Keratinocyte (primary cell): ENCODE measurements at regions not wholly inside any gene's neighbourhood (a gene's known extent, or its start where the extent isn't known, plus 50 kb on each side); places are given as distances from the start of the nearest gene placed in this dataset.

Experiments used
- DNase-seq: peaks from one replicate; pipeline ENCODE4 v3.0.0-alpha.2; 2011; ENCODE audit warnings: low read depth, missing footprints, low spot score
- FAIRE-seq: peaks from 2 replicates; lab custom pipeline; 2011; peaks lifted over from hg19 to GRCh38; lab: Jason Lieb, UNC
- H2AFZ ChIP-seq: 2 replicates; pipeline ENCODE4 v1.6.0; 2012; ENCODE audit warnings: low read length, control low read depth, inconsistent platforms; ENCODE audit not compliant: control insufficient read depth
- H3K27ac ChIP-seq: 2 replicates; pipeline ENCODE4 v1.5.1; 2011; ENCODE audit warnings: low read length; ENCODE audit not compliant: control insufficient read depth, insufficient read depth
- H3K27me3 ChIP-seq: 3 replicates; pipeline ENCODE4 v1.6.0; 2011; ENCODE audit warnings: low read length; ENCODE audit not compliant: control insufficient read depth, insufficient read depth; ENCODE audit errors: extremely low read depth
- H3K36me3 ChIP-seq, 2 experiments: 2 replicates in 1 of 2; 3 replicates in 1 of 2; pipeline ENCODE4 v1.5.1; 2011; ENCODE audit warnings: low read length in 2 of 2, mild to moderate bottlenecking in 1 of 2; ENCODE audit not compliant: control insufficient read depth in 2 of 2, insufficient read depth in 2 of 2; ENCODE audit errors: extremely low read depth in 1 of 2
- H3K4me1 ChIP-seq: 3 replicates; pipeline ENCODE4 v1.5.1; 2011; ENCODE audit warnings: low read length; ENCODE audit not compliant: control insufficient read depth, insufficient read depth; ENCODE audit errors: extremely low read depth
- H3K4me2 ChIP-seq: 3 replicates; pipeline ENCODE4 v1.6.0; 2011; ENCODE audit warnings: low read depth, low read length; ENCODE audit not compliant: control insufficient read depth, insufficient read depth; ENCODE audit errors: extremely low read depth
- H3K4me3 ChIP-seq, 3 experiments: fragments of 200-600 bp in 1 of 3; sonication (generic) in 1 of 3; 2 replicates in 2 of 3; 3 replicates in 1 of 3; pipeline ENCODE4 v1.5.1; 2011 to 2016; ENCODE audit warnings: low read length in 3 of 3, mild to moderate bottlenecking in 3 of 3, control low read depth in 2 of 3, inconsistent platforms in 1 of 3, low read depth in 1 of 3, mixed read lengths in 1 of 3, mixed run types in 1 of 3, moderate library complexity in 1 of 3; ENCODE audit not compliant: control insufficient read depth in 2 of 3, insufficient read depth in 2 of 3; ENCODE audit errors: extremely low read depth in 1 of 3
- H3K79me2 ChIP-seq: 2 replicates; pipeline ENCODE4 v1.6.0; 2012; ENCODE audit warnings: low read length; ENCODE audit not compliant: control insufficient read depth, insufficient read depth
- H3K9ac ChIP-seq: 3 replicates; pipeline ENCODE4 v1.6.0; 2011; ENCODE audit warnings: low read length; ENCODE audit not compliant: control insufficient read depth, insufficient read depth; ENCODE audit errors: extremely low read depth
- H3K9me1 ChIP-seq: 3 replicates; pipeline ENCODE4 v1.6.0; 2011; ENCODE audit warnings: low read length; ENCODE audit not compliant: control insufficient read depth, insufficient read depth; ENCODE audit errors: extremely low read depth
- H3K9me3 ChIP-seq: 2 replicates; pipeline ENCODE4 v1.5.1; 2012; ENCODE audit warnings: low read depth, low read length; ENCODE audit not compliant: control insufficient read depth
- H4K20me1 ChIP-seq: 3 replicates; pipeline ENCODE4 v1.6.0; 2011; ENCODE audit warnings: low read length; ENCODE audit not compliant: control insufficient read depth, insufficient read depth; ENCODE audit errors: extremely low read depth
- CTCF ChIP-seq, 3 experiments: IDR thresholded peaks in 1 of 3; conservative IDR thresholded peaks in 1 of 3; optimal IDR thresholded peaks in 1 of 3; 2 replicates in 2 of 3; 3 replicates in 1 of 3; pipeline versions ENCODE3 to v1.5.1; 2011; ENCODE audit warnings: low read length in 3 of 3, mild to moderate bottlenecking in 3 of 3, moderate library complexity in 2 of 3, control low read depth in 1 of 3, inconsistent platforms in 1 of 3; ENCODE audit not compliant: insufficient read depth in 2 of 3; ENCODE audit errors: extremely low read depth in 1 of 3
- EZH2 ChIP-seq: IDR thresholded peaks from one replicate; pipeline ENCODE4 v1.6.1; 2012; ENCODE audit warnings: inconsistent platforms, mild to moderate bottlenecking, low read length, moderate library complexity
- dilution Hi-C: fragments of 300-500 bp; cut with MboI; formaldehyde crosslinking; loops from one replicate; pipeline ENCODE4 v1.7.0; 2020; ENCODE audit warnings: low sequenced_read_pairs; ENCODE audit not compliant: extremely low pct_ligation_motif_present

- Histone ChIP-seq H3K4me3 (no peak overlapping the region), H2AFZ (no peak overlapping the region), H3K9me3 (no peaks in the 10 kb centered on the region), H3K4me2 (no peak overlapping the region), H3K79me2 (no peaks in the 10 kb centered on the region), H3K27me3 (no peaks in the 10 kb centered on the region), H3K36me3 (no peaks in the 10 kb centered on the region), H4K20me1 (no peaks in the 10 kb centered on the region), H3K27ac (no peak overlapping the region), H3K9me1 (no peaks in the 10 kb centered on the region), H3K9ac (no peak overlapping the region), H3K4me1 (no peaks in the 10 kb centered on the region)
- DNase-seq: no peak
- dilution Hi-C loops: no loop called here
- no peak for FAIRE-seq
- TF ChIP-seq CTCF (optimal IDR thresholded peaks at IDR 0.05 in 1 of 3, IDR thresholded peaks at IDR 0.05 in 1 of 3, conservative IDR thresholded peaks at IDR 0.05 in 1 of 3; ENCODE audit: extremely low read depth in 1 of 3, insufficient read depth in 2 of 3, low read length in 3 of 3) (peak in 2 of 3 experiments; percentile 25 to 53), EZH2 (no peak)
Measured at GRCh38 chr11:126115816-126116331, 53.2 kb upstream of the CDON start.

GRCh38 chr11:126115127-126115495, 52.4 kb upstream of the CDON start:
- no peak for FAIRE-seq

GRCh38 chr11:126114486-126115126, 51.9 kb upstream of the CDON start:
- no peak overlapping the region for H3K4me2 ChIP-seq
- dilution Hi-C loops: no loop called here

More at GRCh38 chr11:126115127-126115495, 52.4 kb upstream of the CDON start:
- H3K9ac ChIP-seq: no peak overlapping the region
- H3K4me2 ChIP-seq: no peak overlapping the region
- no peaks in the 10 kb centered on the region for H3K4me1 ChIP-seq
- TF ChIP-seq EZH2: no peak
- no peak overlapping the region for H2AFZ ChIP-seq
- no peaks in the 10 kb centered on the region for H3K27me3 ChIP-seq
- no peak overlapping the region for H3K27ac ChIP-seq
- no peak overlapping the region for H3K4me3 ChIP-seq
- no peaks in the 10 kb centered on the region for H3K9me3 ChIP-seq
- H4K20me1 ChIP-seq: no peaks in the 10 kb centered on the region
- H3K79me2 ChIP-seq: no peaks in the 10 kb centered on the region
- no peaks in the 10 kb centered on the region for H3K9me1 ChIP-seq
- dilution Hi-C loops: no loop called here
- no peaks in the 10 kb centered on the region for H3K36me3 ChIP-seq
- no peak for DNase-seq

More at GRCh38 chr11:126114486-126115126, 51.9 kb upstream of the CDON start:
- no peaks in the 10 kb centered on the region for H3K9me1 ChIP-seq
- H3K4me1 ChIP-seq: no peaks in the 10 kb centered on the region
- H3K36me3 ChIP-seq: no peaks in the 10 kb centered on the region
- no peaks in the 10 kb centered on the region for H3K27me3 ChIP-seq
- no peak overlapping the region for H3K9ac ChIP-seq
- H4K20me1 ChIP-seq: no peaks in the 10 kb centered on the region
- no peak for TF ChIP-seq EZH2
- no peak for TF ChIP-seq CTCF (optimal IDR thresholded peaks at IDR 0.05 in 1 of 3, IDR thresholded peaks at IDR 0.05 in 1 of 3, conservative IDR thresholded peaks at IDR 0.05 in 1 of 3; ENCODE audit: extremely low read depth in 1 of 3, insufficient read depth in 2 of 3, low read length in 3 of 3)
- no peak overlapping the region for H3K27ac ChIP-seq
- H3K4me3 ChIP-seq: no peak overlapping the region
- no peaks in the 10 kb centered on the region for H3K9me3 ChIP-seq
- no peak overlapping the region for H2AFZ ChIP-seq
- DNase-seq: no peak
- H3K79me2 ChIP-seq: no peaks in the 10 kb centered on the region
- no peak for FAIRE-seq
